ENCODE measurements at regions not wholly inside any gene's neighbourhood (a gene's known extent, or its start where the extent isn't known, plus 50 kb on each side); places are given as distances from the start of the nearest gene placed in this dataset.

GRCh38 chr1:17995480-17995879 lies 112.1 kb upstream of the IGSF21 start:
- TF ChIP-seq CTCF (IDR thresholded peaks at IDR 0.05 in 8 of 11, conservative IDR thresholded peaks at IDR 0.05 in 3 of 11), result no peak
- no peak for TF ChIP-seq POLR2AphosphoS5 (IDR thresholded peaks at IDR 0.05)

All from spleen (tissue), 7 donors.